GM21390 (cell line): ENCODE measurements at regions not wholly inside any gene's neighbourhood (a gene's known extent, or its start where the extent isn't known, plus 50 kb on each side); places are given as distances from the start of the nearest gene placed in this dataset.

Experiments used
- ATAC-seq: cut with Tn5 transposase; IDR thresholded peaks from one replicate; pipeline ENCODE4 v1.9.1; 2021; ENCODE audit not compliant: unreplicated experiment

DNA sequence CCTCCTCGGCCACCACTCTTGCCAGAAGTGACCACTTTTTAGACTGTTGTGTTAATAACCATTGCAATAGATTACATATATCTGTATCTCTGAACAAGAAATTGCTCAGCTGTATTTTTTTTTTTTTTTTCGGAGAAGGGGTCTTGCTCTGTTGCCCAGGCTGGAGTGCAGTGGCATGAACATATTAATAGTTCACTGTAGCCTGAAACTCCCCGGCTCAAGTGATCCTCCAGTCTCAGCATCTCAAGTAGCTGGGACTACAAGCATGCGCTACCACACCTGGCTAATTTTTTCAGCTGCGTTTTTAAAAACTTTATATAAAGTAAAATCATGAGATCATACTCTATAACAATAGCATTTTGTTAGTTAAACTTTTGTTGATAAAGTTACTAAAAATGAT, 609.0 kb downstream of the ZNF385D start:
- ATAC-seq = no peak

DNA sequence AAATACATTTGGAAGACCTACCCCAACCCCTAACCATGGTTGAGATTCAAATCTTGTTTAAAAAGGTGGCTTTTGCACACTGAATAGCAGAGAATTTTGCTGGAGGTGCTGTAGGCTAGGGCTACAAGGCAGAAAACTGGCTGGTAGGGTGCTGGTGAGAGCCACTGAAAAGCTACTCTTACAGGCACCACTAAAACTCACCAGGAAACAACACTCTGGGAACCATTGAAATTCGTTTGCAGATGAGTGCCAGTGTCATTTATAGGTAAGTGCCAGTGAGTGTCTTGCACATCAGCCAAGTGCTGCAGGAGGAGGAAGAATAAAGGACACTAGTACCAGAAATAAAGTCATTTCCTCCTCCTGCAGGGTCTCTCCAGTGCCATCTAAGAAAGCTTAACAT, 610.2 kb downstream of the ZNF385D start:
- ATAC-seq = no peak

DNA sequence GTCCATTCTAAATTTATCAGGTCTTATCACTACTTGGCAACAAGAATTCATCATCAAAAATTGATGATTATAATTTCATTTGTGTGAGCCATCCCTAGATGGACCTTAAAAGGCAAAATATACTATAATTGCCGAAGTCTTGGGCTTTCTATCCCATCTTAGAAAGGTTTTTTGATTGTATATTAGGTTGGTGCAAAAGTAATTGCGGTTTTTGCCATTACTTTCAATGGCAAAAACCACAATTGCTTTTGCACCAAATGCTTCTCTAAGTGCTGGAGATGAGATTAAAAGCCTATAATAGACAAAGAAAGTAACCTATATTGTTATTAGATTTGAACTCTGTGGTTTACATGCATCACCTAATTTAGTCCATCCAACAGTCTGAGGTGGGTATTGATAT, 612.9 kb downstream of the ZNF385D start:
- ATAC-seq = no peak

DNA sequence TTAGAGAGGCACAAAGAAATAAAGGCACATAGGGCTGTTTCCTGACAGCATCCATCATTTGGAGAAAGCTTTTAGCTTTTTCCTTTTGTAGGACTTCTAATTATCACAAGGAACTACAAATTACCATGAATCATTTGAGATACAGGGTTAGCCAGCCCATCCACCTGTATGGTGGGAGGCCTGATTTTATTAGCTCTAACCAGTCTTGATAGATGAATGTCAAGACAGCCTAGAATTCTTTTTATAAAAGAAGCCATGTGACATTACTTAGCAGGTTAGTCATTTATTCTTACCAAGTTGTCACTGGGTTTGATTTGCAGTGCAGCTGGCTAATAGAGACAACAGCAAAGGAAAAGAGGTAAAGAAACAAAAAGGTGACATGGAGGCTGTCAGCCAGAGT, 618.1 kb downstream of the ZNF385D start:
- ATAC-seq = no peak

DNA sequence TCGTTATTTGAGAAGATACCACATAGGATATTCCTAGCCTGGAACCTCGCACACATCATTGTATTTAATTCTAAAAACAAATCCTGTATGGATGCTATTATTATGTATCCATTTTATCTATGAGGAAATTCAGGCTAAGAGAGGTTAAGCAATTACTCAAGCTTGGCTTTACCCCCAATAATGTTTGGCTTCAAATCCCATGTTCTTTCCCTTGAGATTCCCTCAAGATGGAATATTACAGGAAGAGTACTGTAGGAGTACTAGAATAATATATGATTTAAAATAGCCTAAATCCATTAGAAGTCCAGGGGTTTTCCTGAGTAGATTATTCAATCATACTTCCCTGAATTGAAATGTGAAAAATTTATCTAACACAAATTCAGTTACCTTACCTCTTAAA, 630.2 kb downstream of the ZNF385D start:
- no peak for ATAC-seq

DNA sequence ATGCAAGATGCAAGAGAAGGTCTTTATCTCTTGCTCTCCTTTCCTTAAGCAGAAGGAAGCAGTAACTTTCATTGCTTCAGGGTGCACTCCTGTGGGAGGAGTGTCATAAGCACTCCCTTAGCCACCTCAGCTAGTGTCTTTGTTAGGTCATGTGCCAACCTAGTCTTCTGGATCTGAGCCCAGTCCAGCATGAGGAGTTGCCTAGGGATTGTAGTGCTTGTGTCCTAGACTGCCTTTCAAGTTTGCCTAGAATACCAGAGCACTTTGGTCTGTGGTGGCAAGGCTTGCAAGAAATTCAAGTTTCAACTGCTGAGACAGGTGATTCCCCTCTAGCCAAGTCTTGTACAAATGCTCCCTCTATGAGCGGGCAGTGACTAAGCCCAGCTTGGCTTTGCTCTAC, 633.6 kb downstream of the ZNF385D start:
- no peak for ATAC-seq

DNA sequence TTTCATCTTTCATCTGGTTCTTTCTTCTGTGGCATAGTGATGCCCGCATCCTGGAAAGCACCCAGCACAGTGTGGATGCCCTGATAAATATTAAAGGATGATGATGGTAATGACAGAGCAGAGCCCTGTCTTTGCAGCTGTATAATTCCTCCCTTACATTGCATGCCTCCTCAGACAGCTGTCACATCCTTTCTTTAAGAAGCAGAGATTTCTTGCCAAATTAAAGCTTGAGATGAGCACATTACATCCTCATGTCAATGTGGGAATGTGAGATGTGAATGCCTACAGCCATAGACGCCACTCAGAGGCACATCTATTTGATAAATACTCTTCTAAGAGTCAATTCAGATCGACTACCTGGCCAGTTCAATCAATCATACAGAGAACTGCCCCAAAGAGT, 642.0 kb downstream of the ZNF385D start:
- ATAC-seq = no peak

DNA sequence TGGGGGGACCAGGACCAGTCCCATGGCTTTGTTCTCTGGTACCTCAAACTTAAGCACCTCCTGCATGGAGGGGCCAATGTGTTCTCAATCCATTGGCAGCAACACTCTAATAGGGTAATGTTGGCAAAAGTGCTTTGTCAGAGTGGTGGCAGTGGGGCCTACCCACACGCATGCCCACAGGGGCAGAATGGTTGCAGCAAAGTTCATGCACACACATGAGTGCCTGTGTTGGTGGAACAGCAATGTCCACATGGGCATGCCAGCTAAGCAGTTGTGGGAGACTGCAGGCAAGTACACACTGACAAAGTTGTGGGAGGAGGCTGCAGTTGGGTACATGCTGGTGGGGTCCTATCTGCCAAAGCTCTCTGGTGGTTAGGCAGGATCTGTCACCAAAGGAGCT, 645.2 kb downstream of the ZNF385D start:
- ATAC-seq = no peak

DNA sequence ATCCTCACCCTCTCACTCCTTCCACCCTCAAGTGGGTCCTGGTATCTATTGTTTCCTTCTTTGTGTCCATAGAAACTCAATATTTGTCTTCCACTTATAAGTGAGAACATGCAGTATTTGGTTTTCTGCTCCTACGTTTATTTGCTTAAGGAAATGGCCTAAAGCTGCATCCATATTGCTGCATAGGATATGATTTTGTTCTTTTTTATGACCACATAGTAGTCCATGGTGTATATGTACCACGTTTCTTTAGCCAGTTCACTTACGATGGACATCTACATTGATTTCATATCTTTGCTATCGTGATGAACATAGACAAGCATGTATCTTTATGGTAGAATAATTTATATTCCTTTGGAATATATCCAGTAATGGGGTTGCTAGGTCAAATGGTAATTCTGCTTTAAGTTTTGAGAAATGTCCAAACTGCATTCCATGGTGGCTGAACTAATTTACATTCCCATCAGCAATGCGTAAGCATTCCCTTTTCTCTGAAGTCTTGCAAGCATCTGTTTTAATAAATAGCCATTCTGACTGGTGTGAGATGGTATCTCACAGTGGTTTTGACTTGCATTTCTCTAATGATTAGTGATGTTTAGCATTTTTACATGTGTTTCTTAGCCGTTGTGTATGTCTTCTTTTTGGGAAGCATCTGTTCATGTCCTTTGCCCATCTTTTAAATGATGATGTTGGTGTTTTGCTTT, 650.2 kb downstream of the ZNF385D start:
- no peak for ATAC-seq

DNA sequence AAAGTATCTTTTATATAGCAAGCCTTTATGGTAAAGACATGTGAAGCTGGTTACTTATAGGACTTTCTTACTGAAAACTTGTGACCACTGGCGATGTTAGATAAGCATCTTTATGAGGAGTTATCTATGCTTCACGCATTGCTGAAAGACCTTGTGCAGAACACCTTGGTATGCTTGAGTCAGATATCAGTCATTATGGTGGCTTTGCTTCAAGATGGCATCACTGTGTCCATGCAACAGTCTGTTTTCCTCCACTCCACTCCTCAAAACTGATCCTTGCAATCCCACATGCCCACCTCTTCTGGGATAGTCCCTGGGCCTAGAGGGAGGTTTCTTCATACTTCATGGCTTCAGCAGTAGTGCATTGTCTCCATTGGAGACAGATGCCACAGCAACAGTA, 656.3 kb downstream of the ZNF385D start:
- ATAC-seq = no peak

DNA sequence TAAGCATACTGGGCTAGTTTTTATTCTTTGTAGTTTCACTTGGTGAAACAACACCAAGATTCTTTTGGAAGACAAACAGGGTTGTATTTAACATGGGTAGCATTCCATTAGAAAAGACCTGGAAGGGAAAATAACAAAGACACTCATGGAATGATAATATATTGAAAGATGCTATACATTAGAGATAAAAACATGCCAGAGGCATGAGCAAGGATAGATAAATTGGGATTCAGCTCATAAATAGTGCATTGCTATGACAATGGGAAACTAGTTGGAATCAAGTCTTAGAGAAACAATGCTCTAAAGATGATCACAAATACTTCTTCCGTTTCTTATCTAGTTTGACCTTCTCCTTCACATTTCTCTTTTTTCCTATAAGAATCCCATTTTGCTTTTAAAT, 677.4 kb downstream of the ZNF385D start:
- ATAC-seq = no peak

DNA sequence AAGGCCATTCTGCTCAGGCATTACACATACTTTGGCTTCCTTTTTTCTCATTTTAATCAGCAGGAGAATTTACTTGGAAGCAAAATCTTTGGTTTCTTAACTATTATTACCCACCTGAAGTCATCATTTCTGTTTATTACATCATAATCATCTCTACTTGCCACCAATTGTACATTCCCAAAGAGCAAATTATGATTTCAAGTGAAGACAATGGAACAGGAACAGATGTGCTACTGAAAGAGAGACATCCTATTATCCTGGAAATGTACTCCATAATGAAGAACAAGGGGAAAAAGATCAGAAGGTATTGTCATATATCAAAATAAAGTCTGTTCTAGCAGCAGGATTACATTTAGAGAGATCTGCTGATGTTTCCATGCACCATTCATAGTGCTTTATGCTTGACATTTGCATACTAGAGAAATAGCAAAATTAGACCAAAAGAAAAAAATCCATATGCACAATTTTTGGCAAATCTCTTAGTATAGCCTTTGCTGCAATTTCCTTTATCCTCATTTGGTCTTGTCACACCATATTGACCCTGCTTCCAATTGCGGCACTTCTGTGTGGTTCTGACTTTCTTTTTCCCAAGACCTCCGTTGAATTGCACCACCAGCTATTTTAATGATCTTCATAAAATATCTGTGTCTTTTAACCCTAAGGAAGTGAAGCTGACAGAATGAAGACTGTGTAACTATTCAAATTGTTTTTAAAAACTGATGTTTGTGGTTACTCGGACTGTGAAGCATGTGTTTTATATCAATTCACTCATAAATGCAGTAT, 683.8 kb downstream of the ZNF385D start:
- ATAC-seq = no peak

DNA sequence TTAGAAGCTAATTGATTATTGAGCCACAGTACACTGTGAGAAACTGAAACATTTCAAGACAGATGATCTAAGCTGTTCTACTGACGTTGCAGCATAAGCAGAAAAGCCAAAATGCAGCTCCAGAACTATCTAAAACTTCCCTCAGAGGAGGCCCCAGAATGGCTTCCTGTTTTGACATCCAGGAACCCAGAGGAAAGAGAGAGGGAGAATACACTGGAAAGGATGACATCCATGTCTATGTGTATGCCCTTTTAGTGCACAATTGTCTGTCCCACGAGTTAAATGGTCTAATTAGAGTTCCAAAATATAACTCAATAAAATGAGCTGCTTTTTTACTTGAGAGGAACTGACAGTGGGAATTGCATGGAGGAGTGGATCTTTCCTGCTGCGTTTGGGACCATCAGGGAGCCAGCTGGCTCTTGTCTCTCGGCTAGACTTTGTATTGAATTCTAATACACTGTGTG, 688.1 kb downstream of the ZNF385D start:
- ATAC-seq = no peak

DNA sequence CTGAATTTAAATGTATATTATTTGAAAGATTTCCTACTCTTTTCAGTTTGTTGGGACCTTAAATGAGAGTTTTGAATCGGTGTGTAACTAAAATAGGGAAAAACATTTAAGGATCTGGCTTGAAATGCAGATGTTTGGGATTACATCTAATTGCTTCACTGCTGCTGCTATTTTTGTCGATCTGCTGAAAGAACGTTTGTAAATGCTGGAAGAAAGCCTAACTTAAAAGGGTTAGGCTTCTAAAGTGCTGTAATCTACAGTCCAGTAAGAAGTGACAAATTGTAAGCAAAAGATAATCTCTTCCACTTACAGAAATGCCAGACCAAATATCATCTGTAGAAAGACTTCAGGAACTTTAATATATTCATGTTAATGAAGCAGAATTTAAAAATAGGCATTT, 691.6 kb downstream of the ZNF385D start:
- no peak for ATAC-seq

DNA sequence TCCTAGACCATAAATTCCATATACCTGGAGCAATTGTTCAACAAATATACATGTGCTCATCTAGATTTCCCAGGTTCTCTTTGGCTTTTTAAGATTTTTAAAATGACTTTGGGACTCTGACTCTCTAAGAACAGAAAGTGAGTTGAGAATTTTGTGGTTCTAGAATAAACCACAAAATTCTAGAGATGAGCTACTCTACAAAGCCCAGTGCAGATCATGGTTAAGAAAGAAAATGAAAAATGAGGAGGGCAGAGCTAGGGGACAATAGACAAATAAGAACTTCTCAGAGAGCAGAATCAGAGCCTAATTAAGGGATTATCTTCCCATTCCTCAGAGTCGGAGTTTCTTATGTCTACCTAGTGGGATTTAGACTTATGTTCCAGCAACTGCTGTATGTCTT, 694.7 kb downstream of the ZNF385D start:
- ATAC-seq = peak; percentile 51

DNA sequence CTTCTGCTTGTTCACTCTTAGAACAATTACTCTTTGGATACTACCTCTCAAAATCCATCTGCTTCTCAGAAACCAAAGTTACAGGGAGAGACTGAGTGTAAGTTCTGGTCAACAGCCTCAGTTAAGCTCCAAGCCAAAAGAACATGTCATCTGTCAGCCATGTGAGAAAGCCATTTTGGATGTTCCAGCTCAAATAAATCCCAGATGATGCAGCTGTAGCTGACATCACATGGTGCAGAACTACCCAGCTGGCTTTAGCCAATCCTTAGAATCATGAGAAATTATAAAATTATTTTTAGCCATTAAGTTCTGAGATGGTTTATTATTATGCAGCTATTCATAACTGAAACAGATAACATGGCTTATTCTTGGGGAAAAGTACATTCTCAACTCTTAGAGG, 696.0 kb downstream of the ZNF385D start:
- ATAC-seq = no peak

DNA sequence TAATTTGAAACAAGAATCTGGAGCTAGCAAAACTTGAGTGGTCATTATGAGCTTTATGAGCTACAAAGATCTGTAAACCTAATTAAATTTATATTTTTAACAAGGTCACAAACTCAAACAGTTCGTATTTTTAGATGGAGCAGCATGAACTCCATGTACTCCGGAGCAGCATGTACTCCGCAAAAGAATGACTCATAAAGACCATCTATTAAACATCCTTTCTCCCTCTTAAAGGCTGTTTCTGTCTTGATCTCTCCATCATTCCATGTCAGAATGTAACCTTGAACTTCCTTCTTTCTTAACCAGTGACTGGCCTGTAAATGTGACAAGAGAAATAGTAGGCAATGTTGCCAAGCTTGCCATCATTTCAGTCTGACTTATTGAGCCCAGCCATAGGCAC, 696.9 kb downstream of the ZNF385D start:
- no peak for ATAC-seq

DNA sequence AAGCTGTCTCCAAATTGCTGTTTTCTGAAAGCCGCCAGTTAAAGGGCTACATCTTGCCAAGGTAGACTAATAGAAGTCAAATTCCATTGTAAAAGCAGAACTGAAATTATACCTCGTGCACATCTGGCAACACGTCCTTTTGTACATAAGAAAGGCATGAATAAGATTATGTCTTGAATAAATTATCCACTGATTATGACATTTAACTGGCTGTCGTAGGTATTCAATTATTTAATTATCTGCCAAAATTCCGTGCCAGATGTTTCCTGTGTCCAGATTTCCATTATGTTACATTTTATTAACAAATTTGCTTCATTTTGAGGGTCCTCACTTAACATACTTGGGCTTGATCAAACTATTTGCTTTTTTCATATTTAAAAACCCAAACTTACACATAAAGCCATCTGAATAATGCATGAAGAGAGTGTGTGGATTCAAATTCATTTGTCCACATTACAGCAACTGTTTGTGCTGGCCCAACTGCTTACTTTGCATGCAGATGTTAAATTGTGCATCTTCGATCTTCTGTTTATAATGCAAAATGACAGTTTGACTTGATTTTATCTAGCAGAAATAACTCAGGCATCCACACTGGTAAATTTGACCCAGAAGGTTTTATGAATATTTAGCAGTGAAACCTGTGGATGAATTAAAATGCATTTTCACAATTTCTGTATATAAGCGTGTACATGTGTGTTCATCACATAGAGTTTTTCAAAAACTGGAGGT, 701.5 kb downstream of the ZNF385D start:
- ATAC-seq = no peak

DNA sequence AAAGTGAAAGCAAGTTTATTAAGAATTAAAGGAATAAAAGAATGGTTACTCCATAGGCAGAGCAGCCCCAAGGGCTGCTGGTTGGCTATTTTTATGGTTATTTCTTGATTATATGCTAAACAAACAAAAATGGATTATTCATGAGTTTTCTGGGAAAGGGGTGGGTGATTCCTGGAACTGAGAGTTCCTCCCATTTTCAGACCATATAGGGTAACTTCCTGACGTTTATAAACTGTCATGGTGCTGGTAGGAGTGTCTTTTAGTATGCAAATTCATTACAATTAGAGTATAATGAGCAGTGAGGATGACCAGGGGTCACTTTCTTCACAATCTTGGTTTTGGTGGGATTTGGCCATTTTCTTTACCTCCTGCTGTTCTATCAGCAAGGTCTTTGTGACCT, 707.9 kb downstream of the ZNF385D start:
- no peak for ATAC-seq

DNA sequence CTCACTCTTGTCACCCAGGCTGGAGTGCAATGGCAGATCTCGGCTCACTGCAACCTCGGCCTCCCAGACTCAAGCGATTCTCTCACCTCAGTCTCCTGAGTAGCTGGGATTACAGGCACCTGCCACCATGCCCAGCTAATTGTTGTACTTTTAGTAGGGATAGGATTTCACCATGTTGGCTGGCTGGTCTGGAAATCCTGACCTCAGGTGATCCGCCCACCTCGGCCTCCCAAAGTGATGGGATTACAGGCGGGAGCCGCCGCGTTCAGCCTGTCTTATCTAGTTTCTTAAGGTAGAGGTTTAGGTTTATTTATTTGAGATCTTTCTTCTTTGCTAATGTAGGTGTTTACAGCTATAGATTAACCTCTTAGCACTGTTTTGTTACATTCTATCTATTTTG, 708.8 kb downstream of the ZNF385D start:
- no peak for ATAC-seq

DNA sequence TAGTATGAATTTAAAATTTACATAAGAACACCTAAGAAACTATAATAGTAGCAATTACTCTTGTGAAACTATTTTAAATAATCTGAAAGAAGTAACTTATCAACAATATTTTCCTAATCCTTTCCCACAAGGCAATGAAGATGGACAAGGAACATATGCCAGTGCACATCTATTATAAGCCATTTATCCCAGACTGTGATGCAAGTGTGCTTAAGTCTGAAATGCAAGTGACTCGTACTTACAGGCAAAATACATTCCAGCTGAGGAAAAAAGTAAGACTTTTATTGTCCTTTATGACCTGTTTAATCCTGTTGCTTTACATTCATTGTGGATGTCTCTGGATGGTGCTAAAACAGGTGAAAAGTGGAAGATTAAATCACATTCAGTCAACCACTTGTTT, 709.4 kb downstream of the ZNF385D start:
- no peak for ATAC-seq

DNA sequence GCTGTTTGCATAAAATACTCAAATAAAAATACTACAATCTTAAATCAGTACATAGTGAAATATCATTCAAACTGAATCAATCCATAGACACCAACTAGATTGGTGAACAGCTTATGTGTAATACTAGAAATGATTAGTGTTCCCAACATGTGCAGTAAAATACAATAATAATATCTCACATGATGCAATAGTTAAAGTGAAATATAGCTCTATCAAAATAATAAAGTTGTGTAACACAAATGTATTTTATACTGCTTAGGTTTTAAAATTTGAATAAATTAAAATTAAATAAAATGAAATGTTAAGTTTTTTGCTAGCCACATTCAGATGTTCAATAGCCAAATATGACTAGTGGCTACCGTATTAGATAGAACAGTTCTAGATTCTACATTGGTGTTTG, 714.1 kb downstream of the ZNF385D start:
- ATAC-seq = no peak
